HG03442 (cell line): ENCODE measurements at regions not wholly inside any gene's neighbourhood (a gene's known extent, or its start where the extent isn't known, plus 50 kb on each side); places are given as distances from the start of the nearest gene placed in this dataset.
"Not testable (repeated sequence)": the region's sequence is repeated elsewhere in the genome, so short reads cannot be mapped to it uniquely, and the experiment has no call there.

Experiments
- ATAC-seq: cut with Tn5 transposase; IDR thresholded peaks from one replicate; pipeline ENCODE4 v1.9.1; 2021; ENCODE audit warnings: mild to moderate bottlenecking, moderate library complexity; ENCODE audit not compliant: unreplicated experiment

DNA sequence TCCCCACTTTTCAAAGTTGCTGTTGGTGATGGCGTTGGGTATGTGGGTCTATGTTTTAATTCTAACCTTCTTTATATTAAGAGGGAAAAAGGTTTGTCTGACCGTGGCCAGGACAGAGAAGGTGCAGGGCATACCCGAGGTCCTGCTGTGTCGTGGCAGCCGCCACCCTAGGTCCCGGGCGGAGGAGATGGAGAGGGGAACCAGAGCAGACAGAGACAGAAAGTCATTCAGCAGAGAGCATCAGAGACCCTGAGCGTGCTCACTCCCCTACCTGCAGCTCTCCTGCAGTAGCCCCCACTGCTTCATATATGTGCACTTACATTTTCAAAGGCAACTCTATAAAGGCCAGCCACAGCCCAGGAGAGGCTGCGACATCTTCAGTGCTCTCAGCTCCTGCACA is 327.2 kb upstream of the TNRC6C start:
- no peak for ATAC-seq

DNA sequence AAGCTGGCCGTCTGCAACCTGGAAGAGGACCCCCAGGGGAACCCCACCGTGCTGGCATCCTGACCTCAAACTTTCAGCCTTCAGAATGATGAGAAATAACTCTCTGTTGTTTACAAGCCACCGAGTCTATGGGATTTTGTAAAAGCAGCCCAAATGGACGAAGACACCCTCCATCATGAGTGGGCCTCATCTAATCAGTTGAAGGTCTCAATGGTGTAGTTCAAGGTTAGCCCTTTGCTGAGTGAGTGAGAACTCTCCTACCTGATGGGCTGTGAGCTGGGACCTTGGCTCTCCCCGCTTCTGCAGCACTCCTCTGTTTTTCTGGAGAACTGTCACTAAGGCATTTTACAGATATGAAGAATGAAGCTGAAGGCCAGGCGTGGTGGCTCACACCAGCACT is 325.9 kb upstream of the TNRC6C start:
- ATAC-seq: no peak

DNA sequence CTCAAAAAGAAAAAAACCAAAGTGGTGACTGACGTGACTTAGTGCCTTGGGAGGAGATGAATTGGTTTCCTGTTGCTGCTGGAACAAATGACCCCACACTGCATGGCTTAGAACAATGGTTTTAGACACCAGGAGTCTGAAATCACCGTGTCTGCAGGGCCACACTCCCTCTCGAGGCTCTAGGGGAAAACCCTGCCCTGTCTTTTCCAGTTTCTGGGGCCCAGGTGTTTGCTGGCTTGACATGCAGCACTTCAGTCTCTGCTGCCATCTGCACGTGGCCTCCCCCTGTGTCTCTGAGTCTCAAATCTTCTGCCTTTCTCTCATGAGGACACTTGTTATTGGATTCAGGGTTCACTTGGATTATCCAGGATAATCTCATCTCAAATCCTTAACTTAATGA is 323.8 kb upstream of the TNRC6C start:
- ATAC-seq: no peak

DNA sequence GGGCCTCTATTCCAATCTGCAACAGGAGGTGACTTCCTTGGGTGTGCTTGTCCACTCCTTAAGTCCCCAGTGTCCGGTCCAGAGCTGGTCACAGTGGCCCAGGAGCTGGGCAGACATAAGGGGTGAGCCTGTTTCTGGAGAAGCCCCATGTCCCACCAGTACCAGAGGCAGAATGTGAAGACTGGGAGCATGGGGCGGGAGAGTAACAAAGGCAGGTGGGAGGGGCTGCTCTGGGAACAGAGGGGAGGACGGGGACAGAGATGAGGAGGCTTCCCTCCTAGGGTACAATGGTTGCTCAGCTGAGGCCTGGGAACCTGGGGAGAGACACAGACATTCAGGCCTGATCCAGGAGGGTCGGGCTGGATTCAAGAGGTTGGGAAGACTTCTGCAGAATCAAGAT is 323.3 kb upstream of the TNRC6C start:
- ATAC-seq: no peak

DNA sequence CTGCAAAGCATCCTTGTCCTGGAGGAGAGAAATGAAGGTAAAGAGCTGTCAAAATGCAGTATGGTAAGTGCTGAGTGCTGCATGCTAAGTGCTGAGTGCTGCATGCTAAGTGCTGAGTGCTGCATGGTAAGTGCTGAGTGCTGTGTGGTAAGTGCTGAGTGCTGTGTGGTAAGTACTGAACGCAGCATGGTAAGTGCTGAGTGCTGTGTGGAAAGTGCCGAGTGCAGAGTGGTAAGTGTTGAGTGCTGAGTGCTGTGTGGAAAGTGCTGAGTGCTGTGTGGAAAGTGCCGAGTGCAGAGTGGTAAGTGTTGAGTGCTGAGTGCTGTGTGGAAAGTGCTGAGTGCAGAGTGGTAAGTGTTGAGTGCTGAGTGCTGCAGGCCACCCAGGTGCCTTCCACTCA is 322.7 kb upstream of the TNRC6C start:
- ATAC-seq: not testable (repeated sequence)

DNA sequence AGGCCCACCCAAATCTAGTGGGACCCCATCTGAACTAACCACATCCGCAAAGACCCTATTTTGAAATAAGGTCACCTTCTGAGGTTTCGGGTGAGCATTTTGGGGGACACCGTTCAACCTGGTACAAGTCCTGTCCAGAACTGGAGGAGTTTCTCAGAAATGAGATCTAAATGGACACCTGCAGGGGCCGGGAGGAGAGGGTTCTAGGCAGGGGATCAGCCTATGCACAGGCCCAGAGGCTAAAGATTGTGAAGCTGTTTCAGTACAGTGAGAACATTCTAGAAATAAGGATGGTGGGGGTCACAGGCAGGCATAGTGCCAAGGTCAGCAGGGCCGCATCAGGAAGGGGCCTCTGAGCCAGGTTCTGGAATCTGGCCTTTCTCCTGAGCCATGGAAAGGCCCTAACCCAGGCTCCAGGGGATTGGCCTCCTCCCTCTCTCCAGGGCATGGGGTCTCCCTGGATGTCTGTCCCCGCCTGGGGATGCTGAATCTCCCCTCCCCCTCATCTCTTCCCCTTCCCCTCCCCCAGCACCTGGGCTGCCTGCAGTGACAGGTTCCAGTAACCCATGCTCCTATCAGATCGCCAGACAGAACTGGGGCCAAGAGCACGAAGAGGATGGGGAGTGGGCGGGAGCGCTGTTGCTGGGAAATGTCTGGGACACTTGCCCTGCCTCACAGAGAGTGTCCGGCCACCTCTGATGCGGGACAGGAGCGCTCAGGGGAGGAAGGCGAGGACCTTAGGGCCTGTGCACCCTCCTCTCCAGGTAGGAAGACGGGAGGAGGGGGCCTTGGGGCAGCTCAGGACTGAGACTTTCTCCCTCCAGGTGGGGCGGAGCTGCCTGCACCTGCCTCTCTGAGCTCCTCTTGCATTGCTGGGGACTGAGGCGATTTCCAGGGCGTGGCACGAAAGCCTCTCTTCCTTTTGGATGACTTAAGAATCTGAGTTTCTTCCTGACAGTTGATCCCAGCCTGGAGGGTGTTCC is 321.4 kb upstream of the TNRC6C start:
- no peak for ATAC-seq

DNA sequence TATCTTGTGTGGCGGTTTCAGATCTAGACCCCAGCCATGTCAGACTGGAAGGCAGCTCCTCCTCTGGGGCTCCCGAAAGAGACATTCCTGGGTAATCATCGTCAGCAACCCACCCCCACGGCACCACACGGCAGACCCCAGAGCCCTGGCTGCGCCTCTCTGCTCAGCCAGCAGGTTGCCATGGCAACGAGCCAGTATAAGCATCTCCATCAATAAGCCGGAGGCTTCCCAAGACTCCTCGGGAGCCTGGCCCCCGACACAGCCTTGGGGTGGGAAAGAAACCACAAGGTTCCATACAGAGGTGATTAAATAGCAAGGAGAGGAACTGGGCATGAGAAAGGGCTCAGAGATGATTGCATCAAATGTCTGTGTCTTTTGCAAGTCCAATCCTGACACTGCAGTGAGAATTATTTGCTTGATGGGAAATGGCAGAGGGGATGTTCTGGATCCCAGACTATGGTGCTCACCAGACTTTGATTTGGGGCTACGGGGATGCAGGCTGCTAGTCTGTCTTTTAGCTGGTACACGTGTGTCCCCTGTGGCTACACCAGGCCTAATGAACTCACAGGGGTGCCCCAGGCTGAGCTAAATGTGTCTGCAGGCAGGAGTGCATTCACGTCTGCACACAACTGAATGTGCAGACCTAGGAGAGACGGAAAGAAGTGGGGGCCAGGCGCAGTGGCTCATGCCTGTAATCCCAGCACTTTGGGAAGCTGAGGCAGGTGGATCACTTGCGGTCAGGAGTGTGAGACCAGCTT is 320.5 kb upstream of the TNRC6C start:
- no peak for ATAC-seq

DNA sequence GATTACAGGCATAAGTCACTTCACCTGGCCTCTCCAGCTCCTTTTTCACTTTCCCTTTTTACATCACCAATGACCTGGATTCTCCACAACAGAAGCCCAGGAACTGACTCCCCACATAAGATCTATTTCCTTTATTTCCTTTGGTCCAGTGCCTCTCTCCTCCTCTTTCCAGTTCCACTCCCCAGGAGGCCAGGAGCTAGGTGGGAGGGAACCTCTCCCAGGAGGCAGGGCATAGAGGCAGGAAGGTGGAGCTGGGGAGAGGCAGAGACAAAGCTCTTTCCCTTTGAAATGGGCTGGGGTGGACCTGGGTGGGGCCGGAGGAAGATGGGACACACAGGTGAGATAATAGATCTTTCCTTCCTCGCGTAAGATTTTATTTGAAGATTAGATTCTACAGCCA is 318.3 kb upstream of the TNRC6C start:
- no peak for ATAC-seq

DNA sequence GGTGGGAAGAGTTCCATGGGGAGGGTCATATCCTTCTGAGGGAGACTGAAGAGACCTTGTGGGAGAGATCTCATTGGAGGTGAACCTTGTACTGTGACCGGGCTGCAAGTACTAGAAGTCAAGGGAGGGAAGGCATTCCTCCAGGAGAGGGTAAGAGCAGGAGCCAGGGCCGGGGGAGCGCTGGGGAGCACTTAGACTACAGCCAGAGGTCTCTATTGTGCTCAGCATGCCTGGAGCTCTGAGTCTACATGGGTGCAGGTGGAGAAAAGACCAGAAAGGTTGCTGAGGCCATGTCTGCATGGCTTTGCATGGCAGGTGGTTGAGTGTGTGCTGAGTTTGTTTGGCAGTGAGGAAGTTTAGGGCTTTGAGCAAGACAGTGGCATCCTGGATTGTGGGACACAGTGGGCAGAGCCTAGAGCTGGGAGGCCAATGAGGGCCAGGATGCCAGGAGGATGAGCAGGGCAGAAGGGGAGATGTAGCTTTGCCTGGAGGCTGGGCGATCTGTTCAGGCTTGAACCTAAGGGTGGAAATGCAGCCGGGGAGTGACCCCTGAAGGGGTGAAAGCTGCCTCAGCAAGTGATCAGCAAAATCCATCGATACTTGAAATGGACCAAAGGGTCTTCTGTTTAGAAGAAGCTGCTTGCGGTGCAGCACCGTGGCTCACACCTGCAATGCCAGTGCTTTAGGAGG is 317.4 kb upstream of the TNRC6C start:
- no peak for ATAC-seq

DNA sequence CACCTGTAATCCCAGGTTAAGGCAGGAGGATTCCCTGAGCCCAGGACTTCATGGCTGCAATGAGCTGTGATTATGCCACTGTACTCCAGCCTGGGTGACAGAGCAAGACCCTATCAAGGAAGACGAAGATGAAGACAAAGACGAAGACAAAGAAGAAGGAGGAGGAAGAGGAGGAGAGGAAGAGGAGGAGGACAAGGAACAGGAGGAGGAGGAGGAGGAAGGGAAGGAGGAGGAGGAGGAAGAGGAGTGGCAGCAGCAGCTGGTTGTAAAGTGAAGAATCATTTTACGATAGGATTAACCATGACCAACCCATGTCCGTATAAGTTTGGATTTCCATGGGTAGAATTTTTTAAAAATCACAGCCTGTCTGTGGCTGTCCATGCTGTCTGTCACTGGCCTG is 316.8 kb upstream of the TNRC6C start:
- ATAC-seq: no peak

DNA sequence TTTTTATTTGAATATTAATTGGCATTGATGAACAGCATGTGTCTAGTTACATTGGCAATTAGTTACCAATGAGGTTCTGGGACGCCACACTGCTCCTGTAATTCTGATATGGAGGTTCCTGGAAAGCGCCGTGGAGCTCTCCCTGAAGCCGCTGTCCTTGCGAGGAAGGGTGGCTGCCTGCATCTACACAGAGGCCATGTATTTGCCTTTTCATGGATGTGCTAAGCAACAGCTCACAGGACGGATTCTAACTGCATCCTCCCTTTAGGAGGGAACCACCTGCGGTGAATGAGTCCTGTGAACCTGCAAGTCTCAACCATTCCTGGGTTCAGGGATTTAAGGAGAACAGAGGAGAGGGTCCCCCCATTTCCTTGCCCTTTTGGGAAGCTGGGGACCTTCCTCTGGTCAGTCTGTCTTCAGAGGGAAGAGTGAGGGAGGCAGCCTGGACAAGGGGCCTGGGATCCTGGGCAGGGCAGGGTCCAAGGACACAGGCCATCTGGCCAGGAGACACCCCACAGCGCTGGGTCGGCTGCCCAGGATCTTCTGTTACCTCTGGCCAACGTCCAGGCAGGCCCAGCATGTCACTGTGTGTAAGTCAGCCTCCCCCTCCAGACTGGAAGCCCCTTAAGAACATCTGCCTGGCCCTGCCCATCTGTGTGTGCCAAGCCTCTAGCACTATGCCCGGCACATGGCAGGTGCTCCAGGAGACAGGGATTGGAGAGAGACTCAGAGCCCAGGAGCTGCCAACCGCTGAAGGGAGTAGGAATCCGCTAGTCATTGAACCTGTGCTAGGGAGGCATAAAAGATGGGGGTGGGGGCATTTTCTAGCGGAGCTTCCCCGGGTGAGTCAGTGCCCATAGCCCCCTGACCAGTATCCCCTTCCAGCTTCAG is 314.1 kb upstream of the TNRC6C start:
- ATAC-seq: no peak

DNA sequence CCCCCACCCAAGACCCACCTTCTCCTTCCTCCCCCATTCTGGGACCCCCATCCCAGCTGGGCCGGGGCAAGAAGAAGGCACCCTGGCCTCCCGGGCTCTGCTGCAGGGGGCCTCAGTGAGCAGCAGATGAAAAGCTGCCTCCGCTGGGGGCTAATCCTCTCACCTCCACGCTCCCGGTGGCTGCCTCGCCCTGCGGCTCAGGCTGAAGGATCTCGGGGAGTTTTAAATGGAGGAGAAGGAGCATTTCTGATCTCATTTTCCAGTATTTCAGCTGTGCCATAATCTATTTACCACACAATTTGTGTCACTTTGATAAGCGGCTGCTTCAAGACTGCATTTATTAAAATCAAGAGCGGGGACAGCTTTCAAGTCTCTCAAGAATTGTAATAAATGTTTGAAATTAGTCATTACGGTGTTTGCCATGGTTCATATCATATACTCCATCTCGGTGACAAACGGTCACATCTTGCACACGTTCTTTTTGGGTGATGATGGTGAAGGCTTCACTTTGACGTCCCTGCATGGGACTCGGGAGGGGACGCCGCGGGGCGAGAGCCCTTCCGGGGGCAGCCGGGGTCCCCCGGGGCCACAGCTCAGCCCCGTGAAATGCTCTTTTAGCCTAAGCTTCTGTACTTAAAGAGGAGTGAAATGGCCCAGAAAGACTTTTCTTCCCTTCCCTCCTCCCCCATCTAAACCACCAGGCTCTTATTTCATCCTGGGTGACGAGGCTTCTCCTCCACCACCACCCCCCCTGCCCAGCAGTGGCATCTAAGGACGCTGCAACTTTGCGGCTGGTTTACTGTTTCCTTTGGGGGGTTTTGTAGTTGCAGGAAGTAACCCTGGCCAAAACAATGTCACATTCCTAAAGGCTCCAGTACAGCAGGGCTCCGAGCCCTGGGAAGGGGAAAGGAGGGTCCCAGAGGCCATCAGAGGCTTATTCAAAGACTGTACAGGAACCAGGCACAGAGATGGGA is 313.1 kb upstream of the TNRC6C start:
- ATAC-seq: no peak

DNA sequence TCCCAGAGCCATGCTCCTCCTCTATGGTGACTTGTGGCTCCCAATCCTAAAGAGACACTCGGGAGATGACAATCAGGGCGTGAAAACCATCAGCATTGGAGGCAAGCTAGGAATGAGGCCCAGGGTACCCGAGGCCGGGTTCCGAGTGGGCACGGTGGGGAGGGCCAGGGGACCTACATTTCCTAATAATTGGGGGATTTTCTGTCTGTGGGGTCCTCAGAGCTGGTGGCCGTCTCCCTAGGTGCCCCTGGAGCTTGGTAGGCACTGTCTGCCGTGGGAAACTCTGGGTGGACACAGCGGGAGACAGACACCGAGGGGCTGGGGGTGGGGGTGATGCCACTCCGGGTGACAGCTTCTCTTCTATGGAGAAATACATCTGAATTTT is 312.5 kb upstream of the TNRC6C start:
- ATAC-seq: no peak

DNA sequence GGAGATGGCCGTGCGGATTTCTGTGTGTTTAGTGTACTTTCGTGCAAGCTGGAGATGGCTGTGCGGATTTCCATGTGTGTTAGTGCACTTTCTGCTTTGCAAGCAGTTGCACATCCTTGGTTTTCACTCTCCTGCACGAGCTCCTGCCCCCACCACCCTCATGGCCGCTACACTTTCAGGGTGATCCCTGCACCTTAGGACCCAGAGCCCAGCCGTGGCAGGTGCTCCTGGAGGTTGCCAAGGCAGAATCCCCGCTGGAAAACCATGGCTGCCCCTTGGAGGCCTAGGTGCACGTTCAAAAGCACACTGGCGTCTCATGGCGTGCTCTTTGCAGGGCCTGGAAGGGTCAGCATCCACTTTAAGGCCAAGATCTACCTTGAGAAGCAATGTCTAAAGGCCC is 311.0 kb upstream of the TNRC6C start:
- no peak for ATAC-seq

DNA sequence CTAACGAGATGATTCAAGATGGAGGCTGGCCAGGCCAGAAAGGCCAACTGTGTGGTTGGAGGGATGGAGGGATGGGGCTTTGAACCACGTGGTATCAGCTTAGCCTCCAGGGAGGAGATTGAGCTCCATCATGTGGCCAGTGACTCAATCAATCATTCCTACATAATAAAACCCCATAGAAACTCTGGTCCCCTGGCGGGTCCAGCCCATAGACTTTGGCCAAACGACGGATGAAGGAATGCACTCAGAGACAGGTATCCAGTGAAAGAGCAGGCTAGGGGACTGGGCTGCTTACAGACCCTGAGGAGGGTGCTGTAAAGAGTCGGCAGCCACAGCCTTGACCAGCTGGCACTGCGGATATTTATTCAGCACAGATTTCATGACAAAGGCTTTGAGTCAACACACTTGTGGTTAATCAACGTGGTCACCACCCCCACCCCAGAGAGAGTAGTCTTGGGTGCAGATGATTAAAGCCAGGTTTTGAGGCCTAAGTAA is 308.7 kb upstream of the TNRC6C start:
- no peak for ATAC-seq

DNA sequence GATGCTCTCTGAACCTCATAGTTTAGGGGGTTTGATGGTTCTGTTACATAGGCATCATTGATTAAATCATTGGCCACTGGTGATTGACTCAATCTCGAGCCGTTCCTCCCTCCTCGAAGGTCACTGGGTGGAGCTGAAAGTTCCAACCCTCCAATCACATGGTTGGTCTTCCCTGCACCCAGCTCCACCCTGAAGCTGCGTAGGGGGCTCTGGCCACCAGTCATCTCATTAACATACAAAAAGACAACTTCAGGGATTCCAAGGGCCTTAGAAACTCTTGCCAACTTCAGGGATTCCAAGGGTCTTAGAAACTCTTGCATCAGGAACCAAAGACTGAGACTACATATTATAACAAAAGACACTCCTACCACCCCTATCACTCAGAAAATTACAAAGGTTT is 306.5 kb upstream of the TNRC6C start:
- ATAC-seq: no peak

DNA sequence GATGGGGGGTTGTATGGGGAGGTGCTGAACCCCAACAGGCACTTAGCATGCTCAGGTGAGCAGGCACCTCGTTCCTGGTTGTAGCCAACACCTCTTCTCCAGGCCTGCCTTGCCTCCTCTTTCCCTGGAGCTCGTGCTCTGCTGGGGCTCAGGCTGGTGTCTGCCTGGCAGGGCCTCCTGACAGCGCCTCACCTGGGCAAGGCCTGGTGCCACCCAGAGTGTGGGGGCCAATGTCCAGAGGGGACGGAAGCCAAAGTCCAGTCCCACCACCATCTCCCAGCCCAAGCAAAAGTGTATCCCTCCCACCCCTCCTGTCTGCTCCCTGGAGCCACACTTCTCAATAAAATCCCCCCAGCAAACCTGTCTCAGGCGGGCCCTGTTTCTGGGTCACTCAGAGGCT is 304.2 kb upstream of the TNRC6C start:
- no peak for ATAC-seq

DNA sequence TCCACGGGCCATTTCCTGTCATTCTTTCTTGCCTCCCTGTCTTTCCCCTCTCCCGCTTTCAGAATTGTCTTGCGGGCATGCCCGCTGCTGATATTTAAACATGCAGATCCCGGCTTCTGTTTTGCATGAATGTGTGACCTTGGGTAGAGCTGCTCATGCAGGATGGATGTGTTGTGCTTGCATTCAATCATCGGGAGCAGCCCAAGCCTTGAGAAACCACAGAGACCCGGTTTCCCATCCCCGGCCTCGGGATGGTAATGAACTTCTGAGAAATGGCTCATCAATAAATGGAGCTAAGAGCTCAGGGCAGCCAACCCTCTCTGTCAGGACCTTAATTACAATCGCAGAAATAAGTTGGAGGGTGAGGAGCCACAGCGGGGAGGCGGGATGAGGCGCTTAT is 303.7 kb upstream of the TNRC6C start:
- ATAC-seq: no peak

DNA sequence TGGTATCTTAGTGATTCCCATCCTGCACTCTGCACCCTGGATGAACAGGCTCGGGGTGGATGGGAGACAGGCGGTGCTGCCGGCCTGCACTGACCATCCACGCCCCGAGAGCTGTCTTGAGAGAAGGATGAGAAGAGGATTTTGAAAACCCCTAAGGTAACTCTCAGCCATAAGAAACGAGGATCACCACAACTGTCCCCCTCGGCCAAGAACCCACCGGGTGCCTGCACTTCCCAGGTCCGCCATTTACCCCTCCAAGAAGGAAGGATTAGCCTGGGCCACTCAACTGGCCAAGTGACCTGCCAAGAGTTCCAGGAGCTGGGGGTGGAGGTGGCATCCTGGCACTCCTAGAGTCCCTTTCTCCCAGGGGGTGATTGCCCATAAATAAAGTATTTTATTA is 302.4 kb upstream of the TNRC6C start:
- ATAC-seq: no peak
